Ascending aorta (tissue), 2 donors: ENCODE measurements at regions not wholly inside any gene's neighbourhood (a gene's known extent, or its start where the extent isn't known, plus 50 kb on each side); places are given as distances from the start of the nearest gene placed in this dataset.
A peak's percentile ranks its signal among the peaks of the same experiment; 100 is the strongest.

Source experiments
- DNase-seq, 2 donors: peaks; one replicate each; pipeline ENCODE4 v3.0.0-alpha.2; 2019; ENCODE audit warnings: low spot score in 2 of 2
- H3K27ac ChIP-seq, 2 donors: fragments of 200-600 bp; sonication (generic); one replicate each; pipeline ENCODE4 v1.5.1; 2016 to 2017; ENCODE audit warnings: mild to moderate bottlenecking in 1 of 2
- H3K27me3 ChIP-seq: fragments of 200-600 bp; sonication (generic); one replicate; pipeline ENCODE4 v1.5.1; 2017
- H3K36me3 ChIP-seq, 2 donors: fragments of 200-600 bp; sonication (generic); one replicate each; pipeline ENCODE4 v1.5.1; 2016
- H3K4me1 ChIP-seq, 2 donors: fragments of 200-600 bp; sonication (generic); one replicate each; pipeline ENCODE4 v1.5.1; 2016 to 2017; ENCODE audit warnings: mild to moderate bottlenecking in 1 of 2
- H3K4me3 ChIP-seq, 2 donors: fragments of 200-600 bp; sonication (generic); one replicate each; pipeline ENCODE4 v1.5.1; 2016 to 2017; ENCODE audit warnings: mild to moderate bottlenecking in 1 of 2
- H3K9me3 ChIP-seq, 2 donors: fragments of 200-600 bp; sonication (generic); one replicate each; pipeline ENCODE4 v1.5.1; 2016
- intact Hi-C: fragments of 100-400 bp; cut with DNase I; formaldehyde crosslinking; loops from one replicate; pipeline ENCODE4 v1.15.1; 2023
- TF ChIP-seq, protein P1 (sequence below), 3 experiments: fragments of 200-600 bp in 2 of 3; fragments of 450-650 bp in 1 of 3; sonication (generic) in 2 of 3; IDR thresholded peaks; one replicate each; pipeline ENCODE4 v1.5.1; 2016 to 2019; ENCODE audit warnings: antibody characterized with exemption in 3 of 3, mild to moderate bottlenecking in 1 of 3, moderate library complexity in 1 of 3

DNA sequence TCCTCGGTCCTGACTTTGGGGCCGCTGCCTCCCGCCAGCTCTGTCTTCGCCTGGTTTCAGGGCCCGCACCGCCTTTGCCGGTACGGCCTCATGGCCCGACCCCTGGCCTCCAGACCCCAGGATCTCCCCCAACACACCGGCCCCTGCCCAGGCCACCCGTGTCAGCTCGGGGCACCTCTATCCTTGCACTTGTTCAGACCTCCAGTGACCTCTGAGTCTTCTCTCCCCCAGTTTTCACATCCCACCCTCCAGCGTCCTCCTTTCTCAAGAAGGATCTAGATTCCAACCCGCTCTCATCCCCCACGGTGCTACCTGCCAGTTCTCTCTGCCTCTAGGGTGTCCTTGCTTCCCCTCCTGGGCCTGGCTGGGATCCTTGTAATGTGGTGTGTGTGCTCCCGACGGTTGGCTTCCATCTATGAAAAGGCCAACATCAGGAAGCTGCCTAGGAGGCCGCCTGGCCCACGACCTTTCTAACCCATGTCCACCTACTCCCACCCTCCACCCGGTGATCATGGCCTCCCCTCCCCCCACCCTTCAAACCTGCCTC is 61.1 kb downstream of the SPATA31C2 start:
- DNase-seq: no peak
- Histone ChIP-seq H3K4me1 (peaks cover 0 to 8% of the 10 kb centered on the region in 2 donors), H3K4me3 (peak overlapping the region; percentile 67 to 70), H3K36me3 (no peaks in the 10 kb centered on the region), H3K27me3 (no peaks in the 10 kb centered on the region), H3K9me3 (no peaks in the 10 kb centered on the region), H3K27ac (peak overlapping the region; percentile 29 to 58)
- TF ChIP-seq, protein P1, sequence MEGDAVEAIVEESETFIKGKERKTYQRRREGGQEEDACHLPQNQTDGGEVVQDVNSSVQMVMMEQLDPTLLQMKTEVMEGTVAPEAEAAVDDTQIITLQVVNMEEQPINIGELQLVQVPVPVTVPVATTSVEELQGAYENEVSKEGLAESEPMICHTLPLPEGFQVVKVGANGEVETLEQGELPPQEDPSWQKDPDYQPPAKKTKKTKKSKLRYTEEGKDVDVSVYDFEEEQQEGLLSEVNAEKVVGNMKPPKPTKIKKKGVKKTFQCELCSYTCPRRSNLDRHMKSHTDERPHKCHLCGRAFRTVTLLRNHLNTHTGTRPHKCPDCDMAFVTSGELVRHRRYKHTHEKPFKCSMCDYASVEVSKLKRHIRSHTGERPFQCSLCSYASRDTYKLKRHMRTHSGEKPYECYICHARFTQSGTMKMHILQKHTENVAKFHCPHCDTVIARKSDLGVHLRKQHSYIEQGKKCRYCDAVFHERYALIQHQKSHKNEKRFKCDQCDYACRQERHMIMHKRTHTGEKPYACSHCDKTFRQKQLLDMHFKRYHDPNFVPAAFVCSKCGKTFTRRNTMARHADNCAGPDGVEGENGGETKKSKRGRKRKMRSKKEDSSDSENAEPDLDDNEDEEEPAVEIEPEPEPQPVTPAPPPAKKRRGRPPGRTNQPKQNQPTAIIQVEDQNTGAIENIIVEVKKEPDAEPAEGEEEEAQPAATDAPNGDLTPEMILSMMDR (IDR thresholded peaks at IDR 0.05): no peak
- intact Hi-C loops: no loop called here

DNA sequence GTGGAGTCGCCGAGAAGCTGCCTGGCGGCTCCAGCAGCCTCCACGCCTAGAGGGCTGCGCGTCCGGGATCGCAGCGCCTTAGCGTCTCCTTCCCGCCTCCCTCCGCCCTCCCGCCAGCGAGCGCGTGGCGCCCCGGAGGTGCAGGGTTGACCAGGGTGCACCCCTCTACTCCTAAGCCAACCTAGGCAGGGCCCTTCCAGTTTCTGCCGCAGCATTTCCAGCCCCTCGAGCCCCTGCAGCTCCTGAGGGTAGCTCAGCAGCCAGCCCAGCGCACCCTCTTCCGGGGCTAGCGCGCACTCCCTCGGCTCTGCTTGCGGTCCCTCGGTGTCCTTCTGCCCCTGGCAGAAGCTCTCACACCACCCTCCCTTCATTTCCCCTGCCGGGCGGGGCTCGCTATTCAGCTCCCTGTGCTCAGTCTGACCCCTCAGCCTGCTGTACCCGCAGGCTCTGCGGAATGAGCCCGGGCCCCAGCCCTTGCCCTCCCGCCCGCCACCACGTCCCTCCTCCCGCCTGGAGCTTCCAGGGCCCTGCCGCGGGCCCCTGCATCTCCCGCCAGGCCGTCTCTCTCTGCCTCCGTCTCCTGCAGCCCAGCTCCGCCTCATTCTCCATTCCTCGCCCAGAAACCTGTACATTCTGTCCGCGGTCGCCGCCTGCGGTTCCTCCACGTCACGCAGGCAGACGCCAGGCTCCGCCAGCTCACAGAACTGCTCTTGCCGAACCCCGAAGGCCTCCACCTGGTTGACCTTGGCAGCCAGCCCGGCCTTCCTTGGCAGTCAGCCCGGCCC is 61.8 kb downstream of the SPATA31C2 start:
- H3K9me3 ChIP-seq: no peaks in the 10 kb centered on the region
- peaks cover 0 to 8% of the 10 kb centered on the region in 2 donors for H3K4me1 ChIP-seq
- peak overlapping the region; percentile 29 to 58 for H3K27ac ChIP-seq
- peak overlapping the region; percentile 67 to 70 for H3K4me3 ChIP-seq
- H3K36me3 ChIP-seq: no peaks in the 10 kb centered on the region
- no peaks in the 10 kb centered on the region for H3K27me3 ChIP-seq
- DNase-seq: peak in 1 of 2 donors; percentile 79
- intact Hi-C loops: no loop called here
- TF ChIP-seq, protein P1 (IDR thresholded peaks at IDR 0.05): no peak

DNA sequence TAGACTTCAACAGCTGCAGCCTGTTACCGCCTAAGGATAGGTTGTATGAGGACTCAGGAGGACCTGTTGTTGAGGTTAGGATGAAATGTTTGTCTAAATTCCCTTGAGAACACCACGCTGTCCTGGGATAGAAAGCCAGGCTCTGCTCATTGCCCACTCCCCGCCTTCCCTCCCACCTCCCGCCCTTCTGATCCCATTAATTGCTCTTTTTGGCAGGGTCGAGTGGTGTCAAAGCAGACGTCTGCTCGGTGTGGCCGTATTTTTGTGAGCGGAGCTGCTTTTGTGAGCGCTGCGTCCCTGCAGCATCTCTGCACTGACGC is 62.3 kb downstream of the SPATA31C2 start:
- Histone ChIP-seq H3K27me3 (no peaks in the 10 kb centered on the region), H3K9me3 (no peaks in the 10 kb centered on the region), H3K4me1 (peaks cover 0 to 8% of the 10 kb centered on the region in 2 donors), H3K36me3 (no peaks in the 10 kb centered on the region), H3K4me3 (peak overlapping the region; percentile 67 to 70), H3K27ac (peak overlapping the region; percentile 29 to 58)
- intact Hi-C loops: no loop called here
- no peak for DNase-seq
- TF ChIP-seq, protein P1 (IDR thresholded peaks at IDR 0.05): no peak

DNA sequence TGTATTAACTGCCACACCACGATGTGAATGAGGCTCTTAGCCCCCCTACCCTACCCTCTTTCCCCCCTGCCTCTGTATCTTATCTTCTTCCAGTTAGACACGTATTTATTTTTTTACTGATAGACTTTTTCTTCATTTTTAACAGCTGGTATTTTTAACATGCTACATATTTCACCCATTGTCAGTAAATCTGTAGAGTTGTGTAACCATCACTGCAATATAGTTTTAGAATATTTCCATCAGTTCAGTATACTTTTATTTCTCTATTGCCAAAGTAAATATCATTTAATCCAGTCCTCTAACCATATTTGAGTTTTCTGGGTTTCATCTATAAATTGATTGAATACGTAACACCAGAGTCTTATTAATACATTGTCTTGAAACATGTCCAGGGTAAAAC is 62.8 kb downstream of the SPATA31C2 start:
- DNase-seq: no peak
- Histone ChIP-seq H3K27me3 (no peaks in the 10 kb centered on the region), H3K4me1 (peaks cover 0 to 8% of the 10 kb centered on the region in 2 donors), H3K27ac (no peak overlapping the region), H3K36me3 (no peaks in the 10 kb centered on the region), H3K4me3 (peak overlapping the region in 1 of 2 donors; percentile 70), H3K9me3 (no peaks in the 10 kb centered on the region)
- intact Hi-C loops: no loop called here
- TF ChIP-seq, protein P1 (IDR thresholded peaks at IDR 0.05): no peak

DNA sequence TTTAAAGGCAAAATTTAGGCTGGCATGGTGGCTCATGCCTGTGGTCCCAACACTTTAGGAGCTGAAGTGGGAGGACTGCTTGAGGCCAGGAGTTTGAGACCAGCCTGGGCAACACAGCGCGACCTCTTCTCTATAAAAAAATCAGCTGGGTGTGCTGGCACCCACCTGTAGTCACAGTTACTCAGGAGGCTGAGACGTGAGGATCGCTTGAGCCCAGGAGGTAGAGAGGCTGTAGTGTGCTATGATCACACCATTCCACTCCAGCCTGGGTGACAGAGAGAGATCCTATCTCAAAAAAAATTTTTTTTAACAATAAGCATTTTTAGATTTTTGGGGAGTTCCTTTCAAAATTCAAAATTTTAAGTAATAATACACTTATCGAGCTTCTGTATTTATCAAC is 63.3 kb downstream of the SPATA31C2 start:
- peaks cover 0 to 8% of the 10 kb centered on the region in 2 donors for H3K4me1 ChIP-seq
- DNase-seq: no peak
- no peaks in the 10 kb centered on the region for H3K27me3 ChIP-seq
- intact Hi-C loops: no loop called here
- no peak overlapping the region for H3K27ac ChIP-seq
- TF ChIP-seq, protein P1 (IDR thresholded peaks at IDR 0.05): no peak
- H3K9me3 ChIP-seq: no peaks in the 10 kb centered on the region
- H3K36me3 ChIP-seq: no peaks in the 10 kb centered on the region
- H3K4me3 ChIP-seq: no peak overlapping the region
